NB4 (cell line): ENCODE measurements at regions not wholly inside any gene's neighbourhood (a gene's known extent, or its start where the extent isn't known, plus 50 kb on each side); places are given as distances from the start of the nearest gene placed in this dataset.

Experiments used
- POLR2A ChIP-seq: IDR thresholded peaks from 2 replicates; pipeline ENCODE4 v1.6.1; 2011; ENCODE audit warnings: mild to moderate bottlenecking; ENCODE audit not compliant: insufficient read length; ENCODE audit errors: extremely low read depth
- TF ChIP-seq, protein P1 (sequence below): IDR thresholded peaks from one replicate; pipeline ENCODE4 v1.5.1; 2012; ENCODE audit warnings: low read depth, low read length

DNA sequence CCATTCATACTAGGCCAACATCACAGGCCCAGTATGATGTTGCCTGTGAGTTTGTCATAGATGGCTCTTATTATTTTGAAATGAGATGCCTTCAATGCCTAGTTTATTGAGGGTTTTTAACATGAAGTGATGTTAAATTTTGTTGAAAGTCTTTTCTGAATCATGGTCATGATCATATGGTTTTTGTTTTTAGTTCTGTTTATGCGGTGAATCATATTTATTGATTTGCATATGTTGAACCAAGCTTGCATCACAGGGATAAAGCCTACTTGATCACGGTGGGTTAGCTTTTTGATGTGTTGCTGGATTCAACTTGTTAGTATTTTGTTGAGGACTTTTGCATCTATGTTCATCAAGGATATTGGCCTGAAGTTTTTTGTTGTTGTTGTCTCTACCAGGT is 195.8 kb upstream of the FN1 start:
- TF ChIP-seq, protein P1, sequence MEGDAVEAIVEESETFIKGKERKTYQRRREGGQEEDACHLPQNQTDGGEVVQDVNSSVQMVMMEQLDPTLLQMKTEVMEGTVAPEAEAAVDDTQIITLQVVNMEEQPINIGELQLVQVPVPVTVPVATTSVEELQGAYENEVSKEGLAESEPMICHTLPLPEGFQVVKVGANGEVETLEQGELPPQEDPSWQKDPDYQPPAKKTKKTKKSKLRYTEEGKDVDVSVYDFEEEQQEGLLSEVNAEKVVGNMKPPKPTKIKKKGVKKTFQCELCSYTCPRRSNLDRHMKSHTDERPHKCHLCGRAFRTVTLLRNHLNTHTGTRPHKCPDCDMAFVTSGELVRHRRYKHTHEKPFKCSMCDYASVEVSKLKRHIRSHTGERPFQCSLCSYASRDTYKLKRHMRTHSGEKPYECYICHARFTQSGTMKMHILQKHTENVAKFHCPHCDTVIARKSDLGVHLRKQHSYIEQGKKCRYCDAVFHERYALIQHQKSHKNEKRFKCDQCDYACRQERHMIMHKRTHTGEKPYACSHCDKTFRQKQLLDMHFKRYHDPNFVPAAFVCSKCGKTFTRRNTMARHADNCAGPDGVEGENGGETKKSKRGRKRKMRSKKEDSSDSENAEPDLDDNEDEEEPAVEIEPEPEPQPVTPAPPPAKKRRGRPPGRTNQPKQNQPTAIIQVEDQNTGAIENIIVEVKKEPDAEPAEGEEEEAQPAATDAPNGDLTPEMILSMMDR, result no peak
- TF ChIP-seq POLR2A, result no peak
